ENCODE measurements at regions not wholly inside any gene's neighbourhood (a gene's known extent, or its start where the extent isn't known, plus 50 kb on each side); places are given as distances from the start of the nearest gene placed in this dataset.

- in situ Hi-C loops (cut with MboI; ENCODE audit: low sequenced_read_pairs, unreplicated experiment) = no loop called here
- no peak for DNase-seq (ENCODE audit: low spot score)
- no peak for TF ChIP-seq CTCF (IDR thresholded peaks at IDR 0.05; ENCODE audit: borderline replicate concordance, control extremely low read depth, extremely low read depth, insufficient read depth, missing control alignments)
Observed at GRCh38 chr2:51813247-51813646, 781.3 kb upstream of the NRXN1 start.

- no peak for TF ChIP-seq CTCF (IDR thresholded peaks at IDR 0.05; ENCODE audit: borderline replicate concordance, control extremely low read depth, extremely low read depth, insufficient read depth, missing control alignments)
- in situ Hi-C loops (cut with MboI; ENCODE audit: low sequenced_read_pairs, unreplicated experiment) = no loop called here
- DNase-seq (ENCODE audit: low spot score) = no peak
Observed at GRCh38 chr2:51812138-51812866, 780.4 kb upstream of the NRXN1 start.

- no peak for DNase-seq (ENCODE audit: low spot score)
- in situ Hi-C loops (cut with MboI; ENCODE audit: low sequenced_read_pairs, unreplicated experiment) = no loop called here
Observed at GRCh38 chr2:51810197-51810596, 778.3 kb upstream of the NRXN1 start.

GRCh38 chr2:51807229-51807628, 775.3 kb upstream of the NRXN1 start:
- in situ Hi-C loops (cut with MboI; ENCODE audit: low sequenced_read_pairs, unreplicated experiment) = no loop called here
- DNase-seq (ENCODE audit: low spot score) = no peak
- TF ChIP-seq CTCF (IDR thresholded peaks at IDR 0.05; ENCODE audit: borderline replicate concordance, control extremely low read depth, extremely low read depth, insufficient read depth, missing control alignments) = no peak

More at GRCh38 chr2:51810197-51810596, 778.3 kb upstream of the NRXN1 start:
- no peak for TF ChIP-seq CTCF (IDR thresholded peaks at IDR 0.05; ENCODE audit: borderline replicate concordance, control extremely low read depth, extremely low read depth, insufficient read depth, missing control alignments)

- in situ Hi-C loops (cut with MboI; ENCODE audit: low sequenced_read_pairs, unreplicated experiment) = no loop called here
- no peak for DNase-seq (ENCODE audit: low spot score)
- TF ChIP-seq CTCF (IDR thresholded peaks at IDR 0.05; ENCODE audit: borderline replicate concordance, control extremely low read depth, extremely low read depth, insufficient read depth, missing control alignments) = peak; percentile 29
Observed at GRCh38 chr2:51795248-51795888, 763.4 kb upstream of the NRXN1 start.

GRCh38 chr2:51791496-51791895, 759.6 kb upstream of the NRXN1 start:
- DNase-seq (ENCODE audit: low spot score) = no peak
- in situ Hi-C loops (cut with MboI; ENCODE audit: low sequenced_read_pairs, unreplicated experiment) = no loop called here
- no peak for TF ChIP-seq CTCF (IDR thresholded peaks at IDR 0.05; ENCODE audit: borderline replicate concordance, control extremely low read depth, extremely low read depth, insufficient read depth, missing control alignments)
